GM21717 (cell line): ENCODE measurements at regions not wholly inside any gene's neighbourhood (a gene's known extent, or its start where the extent isn't known, plus 50 kb on each side); places are given as distances from the start of the nearest gene placed in this dataset.
"Not testable (repeated sequence)": the region's sequence is repeated elsewhere in the genome, so short reads cannot be mapped to it uniquely, and the experiment has no call there.

Experiments used
- ATAC-seq: cut with Tn5 transposase; IDR thresholded peaks from one replicate; pipeline ENCODE4 v1.9.1; 2021; ENCODE audit warnings: mild to moderate bottlenecking, moderate library complexity; ENCODE audit not compliant: unreplicated experiment

- ATAC-seq: no peak
Measured at GRCh38 chr5:51559339-51559738, 176.1 kb downstream of the ISL1 start.

GRCh38 chr5:51559921-51560658 is 176.8 kb downstream of the ISL1 start:
- no peak for ATAC-seq

GRCh38 chr5:51566953-51567352 is 183.7 kb downstream of the ISL1 start:
- no peak for ATAC-seq

- no peak for ATAC-seq
Measured at GRCh38 chr5:51567636-51568035, 184.4 kb downstream of the ISL1 start.

- ATAC-seq: no peak
Measured at GRCh38 chr5:51573835-51574234, 190.6 kb downstream of the ISL1 start.

- no peak for ATAC-seq
Measured at GRCh38 chr5:51582871-51583394, 199.7 kb downstream of the ISL1 start.

- ATAC-seq: no peak
Measured at GRCh38 chr5:51598026-51598425, 214.8 kb downstream of the ISL1 start.

GRCh38 chr5:51599587-51599986 is 216.3 kb downstream of the ISL1 start:
- no peak for ATAC-seq

GRCh38 chr5:51604324-51604723 is 221.1 kb downstream of the ISL1 start:
- ATAC-seq: no peak

GRCh38 chr5:51606921-51607320 is 223.7 kb downstream of the ISL1 start:
- no peak for ATAC-seq

- no peak for ATAC-seq
Measured at GRCh38 chr5:51618234-51618633, 235.0 kb downstream of the ISL1 start.

GRCh38 chr5:51621156-51621555 is 237.9 kb downstream of the ISL1 start:
- ATAC-seq: no peak

GRCh38 chr5:51622161-51622790 is 239.0 kb downstream of the ISL1 start:
- no peak for ATAC-seq

GRCh38 chr5:51625224-51625968 is 242.1 kb downstream of the ISL1 start:
- no peak for ATAC-seq

GRCh38 chr5:51632027-51632426 is 248.8 kb downstream of the ISL1 start:
- ATAC-seq: no peak

- ATAC-seq: no peak
Measured at GRCh38 chr5:51632793-51633192, 249.5 kb downstream of the ISL1 start.

- ATAC-seq: not testable (repeated sequence)
Measured at GRCh38 chr5:51636973-51637372, 253.7 kb downstream of the ISL1 start.

GRCh38 chr5:51644976-51645375 is 261.7 kb downstream of the ISL1 start:
- ATAC-seq: no peak

- ATAC-seq: no peak
Measured at GRCh38 chr5:51646482-51646881, 263.2 kb downstream of the ISL1 start.

- ATAC-seq: no peak
Measured at GRCh38 chr5:51650824-51651223, 267.6 kb downstream of the ISL1 start.

- ATAC-seq: no peak
Measured at GRCh38 chr5:51651476-51651875, 268.2 kb downstream of the ISL1 start.

- ATAC-seq: no peak
Measured at GRCh38 chr5:51651889-51652288, 268.6 kb downstream of the ISL1 start.
